ENCODE measurements at regions not wholly inside any gene's neighbourhood (a gene's known extent, or its start where the extent isn't known, plus 50 kb on each side); places are given as distances from the start of the nearest gene placed in this dataset.
"Not testable (repeated sequence)": the region's sequence is repeated elsewhere in the genome, so short reads cannot be mapped to it uniquely, and the experiment has no call there.

- not testable (repeated sequence) for H3K9me3 Mint-ChIP-seq, ATAC-seq, H3K27ac Mint-ChIP-seq, H3K4me3 Mint-ChIP-seq, H3K27me3 Mint-ChIP-seq, DNase-seq
- Mint-ChIP-seq H3K4me1 (peaks cover 21% of the 10 kb centered on the region), H3K36me3 (ENCODE audit: low read depth) (peaks cover 16% of the 10 kb centered on the region)
These were observed 869.6 kb upstream of the DEFB115 start for GRCh38 chr20:30387823-30388222.

DNA sequence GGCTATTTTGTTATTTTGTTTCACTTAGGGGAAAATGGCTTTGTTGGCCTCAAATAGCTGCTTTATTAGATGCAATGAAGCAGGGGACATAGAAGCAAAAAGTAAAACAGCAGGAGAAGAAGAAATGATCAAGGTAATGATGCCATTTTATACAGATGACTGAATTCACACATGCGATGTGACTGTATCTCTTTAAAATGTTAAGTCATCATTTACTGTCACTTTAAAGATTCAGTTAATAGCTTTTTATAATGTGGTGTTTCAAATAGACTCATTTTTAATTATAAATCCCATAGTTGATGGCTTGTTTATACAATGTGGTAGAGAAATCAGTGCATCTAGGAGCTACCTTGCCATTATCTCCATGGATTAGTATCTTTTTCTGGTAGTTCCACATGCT lies 863.9 kb upstream of the DEFB115 start:
- H3K36me3 Mint-ChIP-seq (ENCODE audit: low read depth): peaks cover 33% of the 10 kb centered on the region
- not testable (repeated sequence) for H3K4me3 Mint-ChIP-seq, H3K27ac Mint-ChIP-seq, DNase-seq, H3K9me3 Mint-ChIP-seq, H3K27me3 Mint-ChIP-seq, ATAC-seq, H3K4me1 Mint-ChIP-seq

DNA sequence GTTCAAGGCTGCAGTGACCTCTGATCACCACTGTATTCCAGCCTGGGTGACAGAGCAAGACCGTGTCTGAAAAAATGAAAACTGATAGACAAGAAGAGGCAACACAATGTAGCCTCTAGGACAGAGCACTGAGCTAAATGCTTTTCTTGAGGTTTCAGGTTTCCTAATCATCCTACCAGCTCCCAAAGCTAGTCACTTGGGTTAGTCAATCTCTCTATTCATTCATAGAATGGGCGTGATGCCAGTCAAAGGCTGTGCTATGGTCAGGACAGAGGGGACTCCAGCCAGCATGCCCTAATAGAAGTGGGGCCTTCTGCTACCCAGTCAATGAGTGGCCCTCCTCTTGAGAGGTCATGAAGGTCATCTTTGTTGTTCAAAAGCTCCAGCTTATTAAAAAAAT lies 860.4 kb upstream of the DEFB115 start:
- not testable (repeated sequence) for H3K4me1 Mint-ChIP-seq, H3K27ac Mint-ChIP-seq, ATAC-seq, H3K4me3 Mint-ChIP-seq, H3K27me3 Mint-ChIP-seq, DNase-seq
- peaks cover 56% of the 10 kb centered on the region for H3K36me3 Mint-ChIP-seq (ENCODE audit: low read depth)
- H3K9me3 Mint-ChIP-seq: peaks cover 11% of the 10 kb centered on the region

- H3K27ac Mint-ChIP-seq, DNase-seq, H3K4me3 Mint-ChIP-seq, H3K27me3 Mint-ChIP-seq, H3K4me1 Mint-ChIP-seq, ATAC-seq: not testable (repeated sequence)
- H3K36me3 Mint-ChIP-seq (ENCODE audit: low read depth): peaks cover 51% of the 10 kb centered on the region
- H3K9me3 Mint-ChIP-seq: peaks cover 26% of the 10 kb centered on the region
These were observed 852.4 kb upstream of the DEFB115 start for GRCh38 chr20:30405061-30405460.

GRCh38 chr20:30405585-30405984 lies 851.9 kb upstream of the DEFB115 start:
- not testable (repeated sequence) for DNase-seq, H3K27me3 Mint-ChIP-seq

DNA sequence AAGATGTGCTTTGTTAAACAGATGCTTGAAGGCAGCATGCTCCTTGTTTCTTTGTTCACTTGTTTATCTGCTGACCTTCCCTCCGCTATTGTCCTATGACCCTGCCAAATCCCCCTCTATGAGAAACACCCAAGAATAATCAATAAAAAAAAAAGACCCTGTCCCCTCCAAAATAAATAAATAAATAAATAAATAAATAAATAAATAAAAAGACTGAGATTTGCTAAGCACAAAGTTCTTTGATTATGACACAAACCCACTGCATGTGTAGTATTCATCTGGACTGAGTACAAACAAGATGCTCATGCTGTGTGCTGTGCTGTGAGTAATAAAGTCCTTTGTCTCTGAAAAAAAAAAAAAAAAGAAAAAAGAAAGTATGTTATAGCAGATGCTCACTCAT lies 851.1 kb upstream of the DEFB115 start:
- not testable (repeated sequence) for DNase-seq, ATAC-seq, H3K27ac Mint-ChIP-seq, H3K27me3 Mint-ChIP-seq, H3K4me1 Mint-ChIP-seq, H3K4me3 Mint-ChIP-seq
- peaks cover 21% of the 10 kb centered on the region for H3K9me3 Mint-ChIP-seq
- peaks cover 42% of the 10 kb centered on the region for H3K36me3 Mint-ChIP-seq (ENCODE audit: low read depth)

More at GRCh38 chr20:30405585-30405984, 851.9 kb upstream of the DEFB115 start:
- not testable (repeated sequence) for H3K27ac Mint-ChIP-seq, H3K4me1 Mint-ChIP-seq, H3K4me3 Mint-ChIP-seq, ATAC-seq
- Mint-ChIP-seq H3K9me3 (peaks cover 24% of the 10 kb centered on the region), H3K36me3 (ENCODE audit: low read depth) (peaks cover 47% of the 10 kb centered on the region)

GRCh38 chr20:30412972-30413371 lies 844.5 kb upstream of the DEFB115 start:
- H3K4me1 Mint-ChIP-seq: no peaks in the 10 kb centered on the region
- peaks cover 30% of the 10 kb centered on the region for H3K9me3 Mint-ChIP-seq
- ATAC-seq: no peak
- no peak for DNase-seq
- no peaks in the 10 kb centered on the region for H3K27me3 Mint-ChIP-seq
- H3K4me3 Mint-ChIP-seq: no peak overlapping the region
- no peak overlapping the region for H3K27ac Mint-ChIP-seq
- H3K36me3 Mint-ChIP-seq (ENCODE audit: low read depth): peaks cover 20% of the 10 kb centered on the region

DNA sequence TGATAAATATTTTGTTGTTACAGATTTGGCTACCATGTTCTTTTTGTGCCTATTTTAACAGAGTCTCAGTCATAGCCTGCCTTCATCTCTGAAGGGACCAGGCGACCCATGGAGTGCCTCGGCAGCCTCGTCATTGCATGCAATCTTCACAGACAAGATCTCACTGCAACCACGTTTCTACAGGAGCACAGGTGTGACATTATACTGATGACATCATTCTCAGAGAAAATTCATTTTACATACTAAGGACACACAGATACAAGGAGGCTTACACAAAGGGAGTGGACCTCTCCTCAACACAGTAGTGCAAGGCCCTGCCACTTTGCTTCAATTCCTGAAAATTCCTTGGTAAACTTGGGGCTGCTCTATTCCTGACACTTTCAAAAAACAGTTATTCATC lies 840.1 kb upstream of the DEFB115 start:
- peaks cover 19% of the 10 kb centered on the region for H3K9me3 Mint-ChIP-seq
- not testable (repeated sequence) for H3K4me1 Mint-ChIP-seq, DNase-seq, H3K27ac Mint-ChIP-seq, H3K4me3 Mint-ChIP-seq, ATAC-seq, H3K27me3 Mint-ChIP-seq
- peaks cover 12% of the 10 kb centered on the region for H3K36me3 Mint-ChIP-seq (ENCODE audit: low read depth)

DNA sequence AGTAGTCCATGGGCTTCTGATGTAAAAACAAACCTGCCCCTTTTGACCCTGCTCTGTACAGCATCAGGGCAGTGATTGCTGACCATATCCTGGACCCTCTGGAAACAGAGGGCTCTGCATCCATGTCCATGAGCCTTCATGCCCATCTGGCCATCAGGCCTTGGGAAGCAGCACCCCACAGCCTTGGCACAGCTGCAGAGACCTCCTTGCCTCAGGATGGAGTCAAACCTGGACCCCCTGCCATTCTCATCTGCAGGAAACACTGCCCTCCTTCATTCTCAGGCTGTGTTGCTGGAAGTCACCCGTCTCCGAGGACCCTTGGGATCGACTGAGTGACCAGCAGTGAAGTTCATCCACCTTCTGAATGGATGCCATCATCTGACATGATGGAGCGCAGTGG lies 839.1 kb upstream of the DEFB115 start:
- H3K9me3 Mint-ChIP-seq: peaks cover 15% of the 10 kb centered on the region
- H3K4me3 Mint-ChIP-seq, H3K27ac Mint-ChIP-seq, H3K4me1 Mint-ChIP-seq, ATAC-seq, DNase-seq, H3K27me3 Mint-ChIP-seq: not testable (repeated sequence)
- H3K36me3 Mint-ChIP-seq (ENCODE audit: low read depth): peaks cover 12% of the 10 kb centered on the region

DNA sequence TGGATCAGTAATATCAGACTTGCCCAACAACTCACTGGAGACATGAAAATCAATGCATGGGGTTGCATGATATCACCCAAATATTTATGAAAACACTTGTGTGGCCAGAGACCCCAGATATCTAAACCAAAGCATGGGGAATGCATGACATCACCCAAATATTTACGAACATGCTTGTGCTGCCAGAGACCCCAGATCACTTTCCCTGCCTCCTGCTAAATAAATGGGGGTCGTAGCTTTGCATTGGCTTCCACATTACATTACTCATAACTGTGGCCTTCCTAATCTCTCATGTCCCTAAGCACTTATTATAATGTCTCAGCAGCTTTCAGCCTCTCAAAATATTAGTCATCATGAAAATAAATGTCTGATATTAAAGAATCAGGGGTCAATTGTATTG lies 838.0 kb upstream of the DEFB115 start:
- H3K9me3 Mint-ChIP-seq: peaks cover 17% of the 10 kb centered on the region
- peaks cover 12% of the 10 kb centered on the region for H3K36me3 Mint-ChIP-seq (ENCODE audit: low read depth)
- no peak overlapping the region for H3K4me3 Mint-ChIP-seq
- DNase-seq: no peak
- H3K27me3 Mint-ChIP-seq: no peaks in the 10 kb centered on the region
- H3K27ac Mint-ChIP-seq: no peak overlapping the region
- no peak for ATAC-seq
- H3K4me1 Mint-ChIP-seq: no peaks in the 10 kb centered on the region

DNA sequence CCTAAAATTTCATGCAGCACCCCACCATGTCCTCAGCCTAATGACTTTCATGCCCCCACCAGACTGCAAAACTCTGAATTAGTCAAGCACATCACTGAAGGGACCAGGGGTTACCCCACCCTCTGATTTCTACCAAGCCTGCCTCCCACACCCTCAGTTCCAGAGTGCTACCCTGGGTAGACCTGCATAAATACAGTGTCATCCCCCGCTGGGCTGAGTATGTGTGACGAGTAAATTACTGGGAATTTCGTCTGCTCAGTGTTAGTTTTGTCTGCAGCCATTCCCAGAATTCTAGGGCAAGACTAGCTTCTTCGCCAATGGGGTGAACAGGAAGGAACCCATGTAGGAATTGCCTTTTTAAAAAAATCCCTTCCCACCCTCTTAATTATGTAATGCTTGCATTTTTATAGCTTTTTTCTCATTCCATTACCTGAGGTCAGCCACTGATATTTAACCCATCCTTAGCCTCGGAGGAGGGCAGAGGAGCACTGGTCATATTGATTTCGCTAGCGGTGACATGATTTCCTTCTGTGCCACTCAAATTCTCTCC lies 837.5 kb upstream of the DEFB115 start:
- H3K36me3 Mint-ChIP-seq (ENCODE audit: low read depth): peaks cover 12% of the 10 kb centered on the region
- not testable (repeated sequence) for ATAC-seq

More for the DNA sequence above, 837.5 kb upstream of the DEFB115 start:
- H3K4me1 Mint-ChIP-seq, DNase-seq, H3K27ac Mint-ChIP-seq, H3K27me3 Mint-ChIP-seq, H3K4me3 Mint-ChIP-seq: not testable (repeated sequence)
- H3K9me3 Mint-ChIP-seq: peaks cover 19% of the 10 kb centered on the region
